K562 (cell line): ENCODE measurements at regions not wholly inside any gene's neighbourhood (a gene's known extent, or its start where the extent isn't known, plus 50 kb on each side); places are given as distances from the start of the nearest gene placed in this dataset.

Experiments used
- ATF1 ChIP-seq, 2 experiments: fragments of 450-650 bp in 1 of 2; IDR thresholded peaks; 2 replicates each; pipeline ENCODE4 v1.6.1; 2016; ENCODE audit warnings: missing compliant biosample characterization in 1 of 2, missing genetic modification characterization in 1 of 2
- BRCA1 ChIP-seq, 2 experiments: fragments of 450-650 bp in 1 of 2; sonication (generic) in 1 of 2; formaldehyde crosslinking in 1 of 2; IDR thresholded peaks; 2 replicates each; pipeline versions ENCODE4 v1.5.0 to v1.6.1; 2017 to 2020; ENCODE audit warnings: mild to moderate bottlenecking in 1 of 2, missing genetic modification reagents in 1 of 2
- CC2D1A ChIP-seq: fragments of 450-650 bp; IDR thresholded peaks from 2 replicates; pipeline ENCODE4 v1.6.1; 2017; ENCODE audit warnings: mild to moderate bottlenecking
- CEBPB ChIP-seq: fragments of 450-650 bp; IDR thresholded peaks from 2 replicates; pipeline ENCODE4 v1.6.1; 2016; ENCODE audit warnings: missing genetic modification characterization, missing compliant biosample characterization
- CTCF ChIP-seq, 3 experiments: IDR thresholded peaks in 2 of 3; conservative IDR thresholded peaks in 1 of 3; 2 replicates each; pipeline ENCODE4 v1.5.1; 2011 to 2012; ENCODE audit warnings: low read length in 3 of 3, mild to moderate bottlenecking in 3 of 3, control low read depth in 2 of 3, improper control_type of control experiment in 1 of 3, inconsistent platforms in 1 of 3, low read depth in 1 of 3, mixed read lengths in 1 of 3, moderate library complexity in 1 of 3; ENCODE audit not compliant: insufficient read depth in 2 of 3
- FOXM1 ChIP-seq, 2 experiments: fragments of 450-650 bp in 1 of 2; sonication (generic) in 1 of 2; formaldehyde crosslinking in 1 of 2; IDR thresholded peaks; 2 replicates each; pipeline versions ENCODE4 v1.6.1 to v1.9.0; 2017 to 2022; ENCODE audit warnings: low read depth in 2 of 2, mild to moderate bottlenecking in 2 of 2, missing genetic modification reagents in 1 of 2, moderate library complexity in 1 of 2
- RB1 ChIP-seq: fragments of 450-650 bp; IDR thresholded peaks from 2 replicates; pipeline ENCODE4 v1.6.1; 2017; ENCODE audit warnings: low read depth, mild to moderate bottlenecking
- SPI1 ChIP-seq: IDR thresholded peaks from 2 replicates; pipeline ENCODE4 v1.6.1; 2011; ENCODE audit warnings: low read depth, low read length, control low read depth, borderline replicate concordance
- TCF7 ChIP-seq: sonication (generic); IDR thresholded peaks from 2 replicates; pipeline ENCODE4 v1.6.1; 2016; ENCODE audit warnings: antibody characterized with exemption, borderline replicate concordance
- USF2 ChIP-seq: sonication (generic); formaldehyde crosslinking; IDR thresholded peaks from 2 replicates; pipeline ENCODE4 v1.5.0; 2020; ENCODE audit warnings: missing genetic modification reagents
- ZBTB1 ChIP-seq: sonication (generic); formaldehyde crosslinking; IDR thresholded peaks from 2 replicates; pipeline ENCODE4 v1.8.1; 2023; ENCODE audit warnings: missing genetic modification reagents, low read depth, mild to moderate bottlenecking, borderline replicate concordance
- ZNF280A ChIP-seq: fragments of 450-650 bp; IDR thresholded peaks from 2 replicates; pipeline ENCODE4 v1.6.1; 2018; ENCODE audit warnings: mild to moderate bottlenecking, low read depth; ENCODE audit not compliant: partially characterized antibody
- ZNF316 ChIP-seq: fragments of 450-650 bp; IDR thresholded peaks from 2 replicates; pipeline ENCODE4 v1.6.1; 2016
- TF ChIP-seq, protein P1 (sequence below): fragments of 200-800 bp; sonication (Bioruptor generic); IDR thresholded peaks from 2 replicates; pipeline ENCODE4 v1.6.1; 2017; ENCODE audit warnings: missing genetic modification characterization, missing compliant biosample characterization

GRCh38 chr6:33892581-33893346, 89.0 kb upstream of the MLN start:
- TF ChIP-seq, protein P1, sequence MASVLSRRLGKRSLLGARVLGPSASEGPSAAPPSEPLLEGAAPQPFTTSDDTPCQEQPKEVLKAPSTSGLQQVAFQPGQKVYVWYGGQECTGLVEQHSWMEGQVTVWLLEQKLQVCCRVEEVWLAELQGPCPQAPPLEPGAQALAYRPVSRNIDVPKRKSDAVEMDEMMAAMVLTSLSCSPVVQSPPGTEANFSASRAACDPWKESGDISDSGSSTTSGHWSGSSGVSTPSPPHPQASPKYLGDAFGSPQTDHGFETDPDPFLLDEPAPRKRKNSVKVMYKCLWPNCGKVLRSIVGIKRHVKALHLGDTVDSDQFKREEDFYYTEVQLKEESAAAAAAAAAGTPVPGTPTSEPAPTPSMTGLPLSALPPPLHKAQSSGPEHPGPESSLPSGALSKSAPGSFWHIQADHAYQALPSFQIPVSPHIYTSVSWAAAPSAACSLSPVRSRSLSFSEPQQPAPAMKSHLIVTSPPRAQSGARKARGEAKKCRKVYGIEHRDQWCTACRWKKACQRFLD (CRISPR knock-in tag) = no peak
- TF ChIP-seq FOXM1 (IDR thresholded peaks at IDR 0.05; ENCODE audit: low read depth) = no peak
- TF ChIP-seq FOXM1 (CRISPR knock-in tag; IDR thresholded peaks at IDR 0.05; ENCODE audit: low read depth) = no peak
- TF ChIP-seq TCF7 = no peak
- no peak for TF ChIP-seq CTCF (IDR thresholded peaks at IDR 0.05 in 2 of 3, conservative IDR thresholded peaks at IDR 0.05 in 1 of 3; ENCODE audit: insufficient read depth in 2 of 3, low read depth in 1 of 3, low read length in 3 of 3)
- TF ChIP-seq ZNF280A = no peak
- no peak for TF ChIP-seq RB1
- no peak for TF ChIP-seq CC2D1A
- no peak for TF ChIP-seq BRCA1 (IDR thresholded peaks at IDR 0.05)
- no peak for TF ChIP-seq BRCA1 (CRISPR knock-in tag; IDR thresholded peaks at IDR 0.05)
- TF ChIP-seq USF2 = no peak
- TF ChIP-seq ATF1 (CRISPR knock-in tag; IDR thresholded peaks at IDR 0.05) = no peak
- no peak for TF ChIP-seq ATF1 (tag; IDR thresholded peaks at IDR 0.05)
- TF ChIP-seq ZNF316 = no peak
- no peak for TF ChIP-seq ZBTB1
- TF ChIP-seq CEBPB (tag) = no peak
- TF ChIP-seq SPI1 = no peak
